HUES48 (cell line): ENCODE measurements at regions not wholly inside any gene's neighbourhood (a gene's known extent, or its start where the extent isn't known, plus 50 kb on each side); places are given as distances from the start of the nearest gene placed in this dataset.

ENCODE experiments used
- H3K27ac ChIP-seq: one replicate; pipeline ENCODE4 v1.7.0; 2013; ENCODE audit warnings: low read depth, low read length, inconsistent platforms
- H3K27me3 ChIP-seq: 2 replicates; pipeline ENCODE4 v1.6.1; 2013; ENCODE audit warnings: mild to moderate bottlenecking, low read length; ENCODE audit not compliant: control insufficient read depth, insufficient read depth
- H3K36me3 ChIP-seq: 2 replicates; pipeline ENCODE4 v1.6.1; 2013; ENCODE audit warnings: low read length; ENCODE audit not compliant: control insufficient read depth, insufficient read depth
- H3K4me1 ChIP-seq: 2 replicates; pipeline ENCODE4 v1.6.1; 2013; ENCODE audit warnings: mild to moderate bottlenecking, low read length; ENCODE audit not compliant: control insufficient read depth, insufficient read depth
- H3K4me3 ChIP-seq: 2 replicates; pipeline ENCODE4 v1.5.1; 2013; ENCODE audit warnings: mild to moderate bottlenecking, low read depth, low read length
- H3K9ac ChIP-seq: 2 replicates; pipeline ENCODE4 v1.6.1; 2013; ENCODE audit warnings: mild to moderate bottlenecking, low read depth, low read length, moderate library complexity
- H3K9me3 ChIP-seq: 2 replicates; pipeline ENCODE4 v1.6.1; 2013; ENCODE audit warnings: low read length; ENCODE audit not compliant: control insufficient read depth, insufficient read depth

DNA sequence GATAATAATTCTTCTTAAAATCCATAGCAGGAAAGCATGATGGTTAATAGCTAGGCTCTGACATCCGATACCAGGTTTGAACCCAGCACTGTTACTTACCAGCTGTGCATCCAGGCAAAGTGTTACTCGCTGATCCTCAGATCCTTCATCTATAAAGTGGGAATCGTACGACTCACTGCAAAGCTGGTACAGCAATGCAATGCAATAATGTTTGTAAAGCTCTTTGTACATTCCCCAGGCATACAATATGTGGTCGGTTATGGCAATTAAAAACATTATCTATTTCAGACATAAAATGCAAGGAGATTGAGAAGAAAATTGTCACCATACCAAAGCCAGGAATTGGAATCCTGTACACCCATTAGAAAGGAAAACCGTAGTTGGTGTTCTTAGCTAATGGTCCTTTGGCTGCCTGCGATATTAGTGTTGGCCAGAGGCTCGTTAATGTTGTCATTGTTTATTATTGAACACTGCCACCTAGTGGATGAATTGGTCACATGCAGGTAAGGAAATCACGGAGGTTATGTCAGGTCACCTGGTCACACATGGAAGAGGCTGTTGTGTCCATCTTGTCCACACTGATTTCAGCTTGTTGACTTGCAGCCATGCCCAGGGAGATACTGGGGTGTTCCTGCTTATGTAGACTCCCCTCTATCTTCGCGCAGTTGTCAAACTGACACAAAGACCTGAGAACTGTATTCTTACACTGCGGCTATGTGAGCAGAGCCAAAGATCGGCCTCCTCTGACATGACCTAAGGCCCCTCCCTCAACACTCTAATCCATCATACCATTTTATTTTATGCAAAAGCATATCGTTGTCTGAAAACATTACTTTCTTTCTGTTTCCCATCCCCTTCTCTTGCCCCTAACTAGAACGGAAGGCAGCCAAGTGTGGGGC, 87.5 kb upstream of the PPP2R2B start:
- no peak overlapping the region for H3K9ac ChIP-seq
- no peak overlapping the region for H3K27ac ChIP-seq
- no peaks in the 10 kb centered on the region for H3K27me3 ChIP-seq
- H3K36me3 ChIP-seq, result no peaks in the 10 kb centered on the region
- no peaks in the 10 kb centered on the region for H3K4me1 ChIP-seq
- no peaks in the 10 kb centered on the region for H3K9me3 ChIP-seq
- H3K4me3 ChIP-seq, result no peak overlapping the region

DNA sequence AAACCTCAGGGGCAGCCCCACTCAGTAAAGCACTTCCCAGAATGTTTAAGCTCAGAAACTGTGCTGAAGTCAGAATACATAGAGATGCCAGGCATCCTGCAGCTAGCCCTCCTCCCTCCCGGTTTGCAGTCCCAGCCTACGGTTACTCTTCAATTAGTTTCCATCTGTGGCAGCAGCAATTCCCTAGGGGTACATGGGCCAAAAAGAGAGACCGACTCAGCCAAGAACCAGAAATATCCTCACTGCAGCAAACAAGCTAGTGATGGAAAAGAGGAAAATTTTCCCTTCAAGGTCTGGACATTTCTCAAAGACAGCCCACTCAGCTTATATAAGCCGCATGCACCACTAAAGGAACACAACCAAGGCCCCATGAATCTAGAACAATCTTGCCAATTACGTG, 89.1 kb upstream of the PPP2R2B start:
- no peak overlapping the region for H3K4me3 ChIP-seq
- no peaks in the 10 kb centered on the region for H3K9me3 ChIP-seq
- H3K36me3 ChIP-seq, result no peaks in the 10 kb centered on the region
- no peaks in the 10 kb centered on the region for H3K4me1 ChIP-seq
- H3K27me3 ChIP-seq, result no peaks in the 10 kb centered on the region
- no peak overlapping the region for H3K27ac ChIP-seq
- no peak overlapping the region for H3K9ac ChIP-seq

DNA sequence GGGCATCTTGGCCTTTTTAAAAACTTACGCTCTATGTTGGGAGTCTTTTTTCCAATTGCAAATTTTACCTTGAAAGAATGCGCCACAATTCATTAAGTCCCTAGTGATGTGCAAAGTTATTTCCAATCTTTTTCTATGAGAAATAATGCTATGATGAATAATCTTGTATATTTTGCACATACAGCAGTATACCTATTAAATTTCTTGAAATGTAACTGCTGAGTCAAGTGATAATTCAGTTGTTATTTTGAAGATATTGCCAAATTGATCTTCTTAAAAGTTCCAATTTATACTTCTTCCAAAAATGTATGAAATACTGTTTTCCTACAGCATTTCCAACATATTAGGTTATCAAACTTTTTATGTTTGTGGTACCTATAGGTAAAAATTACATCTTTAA, 92.8 kb upstream of the PPP2R2B start:
- Histone ChIP-seq H3K9me3 (no peaks in the 10 kb centered on the region), H3K36me3 (no peaks in the 10 kb centered on the region), H3K4me3 (no peak overlapping the region), H3K9ac (no peak overlapping the region), H3K27ac (no peak overlapping the region), H3K27me3 (no peaks in the 10 kb centered on the region), H3K4me1 (no peaks in the 10 kb centered on the region)

DNA sequence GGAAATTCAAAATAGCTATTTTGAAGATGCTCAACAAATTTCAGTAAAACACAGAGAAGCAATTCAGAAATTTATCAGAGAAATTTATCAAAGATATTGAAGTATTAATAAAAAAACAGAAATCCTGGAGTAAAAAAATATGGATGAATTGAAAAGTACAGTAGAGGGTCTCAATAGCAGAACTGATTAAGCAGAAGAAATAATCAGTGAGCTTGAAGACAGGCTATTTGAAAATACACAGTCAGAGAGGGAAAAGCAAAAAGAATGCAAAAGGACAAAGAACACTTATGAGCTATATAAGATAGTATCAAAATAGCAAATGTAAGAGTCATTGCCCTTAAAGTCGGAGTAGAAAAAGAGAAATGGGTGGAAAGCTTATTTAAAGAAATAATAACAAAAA, 107.9 kb upstream of the PPP2R2B start:
- Histone ChIP-seq H3K9ac (no peak overlapping the region), H3K9me3 (no peaks in the 10 kb centered on the region), H3K4me3 (no peak overlapping the region), H3K36me3 (no peaks in the 10 kb centered on the region), H3K4me1 (no peaks in the 10 kb centered on the region), H3K27ac (no peak overlapping the region), H3K27me3 (no peaks in the 10 kb centered on the region)

DNA sequence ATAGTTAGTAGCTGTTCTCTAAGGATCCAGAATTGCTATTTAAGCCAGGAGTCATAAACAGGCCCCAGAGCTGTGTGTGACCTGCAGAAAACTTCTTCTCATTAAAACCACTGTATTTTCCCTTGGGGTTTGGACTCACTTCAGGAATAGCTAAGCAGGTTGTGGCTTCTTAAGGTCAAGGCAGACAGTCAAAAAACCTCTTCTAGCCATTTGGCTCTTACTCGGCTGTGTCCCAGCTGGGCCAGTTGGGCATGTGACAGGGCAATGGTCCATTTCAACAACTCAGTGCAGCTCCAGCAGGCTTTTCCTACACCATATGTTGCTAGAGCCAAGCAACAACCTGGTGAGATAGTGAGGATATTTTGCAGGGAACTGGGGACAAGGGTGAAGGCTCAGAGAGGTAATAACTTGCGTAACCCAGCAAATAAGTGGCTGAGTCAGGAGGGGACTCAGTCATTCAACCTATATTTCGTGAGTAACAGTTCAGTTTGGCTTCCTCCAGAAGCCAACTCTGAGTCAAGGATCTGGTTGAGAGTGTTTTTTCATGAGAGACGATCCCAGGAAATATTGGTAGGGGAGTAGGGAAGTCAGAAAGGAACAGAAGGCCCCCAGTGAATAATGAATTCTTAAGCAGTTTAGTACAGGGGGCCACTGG, 115.4 kb upstream of the PPP2R2B start:
- no peaks in the 10 kb centered on the region for H3K9me3 ChIP-seq
- no peak overlapping the region for H3K27ac ChIP-seq
- H3K27me3 ChIP-seq, result no peaks in the 10 kb centered on the region
- H3K36me3 ChIP-seq, result no peaks in the 10 kb centered on the region
- no peak overlapping the region for H3K4me3 ChIP-seq
- H3K4me1 ChIP-seq, result peaks cover 11% of the 10 kb centered on the region
- no peak overlapping the region for H3K9ac ChIP-seq

DNA sequence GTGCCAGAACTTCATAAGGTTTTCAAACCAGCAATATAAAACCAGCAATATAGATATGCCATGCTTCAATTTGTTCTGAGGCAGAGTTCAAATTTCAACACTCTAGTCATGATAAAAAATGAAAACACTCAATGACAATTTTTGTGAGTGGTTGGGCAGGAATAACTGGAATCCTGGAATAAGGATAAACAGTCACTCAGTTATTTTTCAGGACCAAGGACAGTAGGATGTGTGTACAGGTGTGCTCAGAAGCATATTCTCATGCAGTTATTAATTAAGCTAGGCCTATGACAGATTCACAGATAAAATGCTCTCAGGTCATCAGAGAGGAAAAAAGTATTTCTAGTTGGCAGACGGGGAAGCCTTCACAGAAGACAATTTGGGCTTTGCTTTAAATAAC, 117.3 kb upstream of the PPP2R2B start:
- Histone ChIP-seq H3K4me3 (no peak overlapping the region), H3K4me1 (peaks cover 11% of the 10 kb centered on the region), H3K27ac (no peak overlapping the region), H3K9me3 (no peaks in the 10 kb centered on the region), H3K9ac (no peak overlapping the region), H3K27me3 (no peaks in the 10 kb centered on the region), H3K36me3 (no peaks in the 10 kb centered on the region)

DNA sequence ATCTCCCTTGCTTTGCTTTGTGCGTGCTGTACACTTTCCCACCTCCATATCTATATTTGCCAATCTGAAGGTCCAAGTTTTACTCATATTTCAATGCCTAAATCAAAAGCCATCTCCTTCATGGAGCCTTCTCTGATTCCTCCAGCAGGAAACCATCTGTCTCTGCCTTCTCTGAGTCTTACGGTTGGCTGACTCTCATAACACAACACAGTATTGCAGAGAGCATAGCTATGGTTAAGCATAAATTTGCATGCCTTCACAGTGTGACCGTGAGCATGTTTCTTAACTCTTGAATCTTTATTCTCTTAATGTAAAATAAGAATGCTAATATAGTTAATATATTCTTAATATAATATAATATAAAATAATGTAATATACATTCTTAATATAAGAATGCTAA, 136.8 kb upstream of the PPP2R2B start:
- Histone ChIP-seq H3K4me3 (no peak overlapping the region), H3K27me3 (no peaks in the 10 kb centered on the region), H3K9ac (no peak overlapping the region), H3K27ac (no peak overlapping the region), H3K9me3 (no peaks in the 10 kb centered on the region), H3K36me3 (no peaks in the 10 kb centered on the region), H3K4me1 (no peaks in the 10 kb centered on the region; the same call in 1 of the 2 replicates)

DNA sequence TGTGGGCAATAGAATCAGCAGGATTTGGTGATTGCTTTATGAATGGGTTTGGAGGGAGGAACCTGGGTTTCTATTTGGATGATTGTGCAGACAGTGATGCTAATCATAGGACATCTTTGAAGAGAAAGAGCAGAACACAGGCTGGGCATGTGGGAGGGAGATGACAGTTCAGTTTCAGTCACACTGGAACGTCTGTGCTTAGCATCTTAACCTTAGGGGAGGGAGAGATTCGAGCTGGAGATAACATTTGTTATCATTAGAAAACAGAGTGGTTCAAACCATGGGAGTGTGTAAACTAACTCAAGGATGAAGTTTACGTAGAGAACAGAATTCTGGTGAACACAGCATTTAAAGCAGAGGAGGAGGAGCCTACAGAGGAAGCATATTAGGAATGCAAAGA, 138.6 kb upstream of the PPP2R2B start:
- no peak overlapping the region for H3K4me3 ChIP-seq
- H3K4me1 ChIP-seq, result no peaks in the 10 kb centered on the region; the same call in 1 of the 2 replicates
- H3K9me3 ChIP-seq, result no peaks in the 10 kb centered on the region
- H3K27me3 ChIP-seq, result no peaks in the 10 kb centered on the region
- H3K36me3 ChIP-seq, result no peaks in the 10 kb centered on the region
- H3K27ac ChIP-seq, result no peak overlapping the region
- no peak overlapping the region for H3K9ac ChIP-seq

DNA sequence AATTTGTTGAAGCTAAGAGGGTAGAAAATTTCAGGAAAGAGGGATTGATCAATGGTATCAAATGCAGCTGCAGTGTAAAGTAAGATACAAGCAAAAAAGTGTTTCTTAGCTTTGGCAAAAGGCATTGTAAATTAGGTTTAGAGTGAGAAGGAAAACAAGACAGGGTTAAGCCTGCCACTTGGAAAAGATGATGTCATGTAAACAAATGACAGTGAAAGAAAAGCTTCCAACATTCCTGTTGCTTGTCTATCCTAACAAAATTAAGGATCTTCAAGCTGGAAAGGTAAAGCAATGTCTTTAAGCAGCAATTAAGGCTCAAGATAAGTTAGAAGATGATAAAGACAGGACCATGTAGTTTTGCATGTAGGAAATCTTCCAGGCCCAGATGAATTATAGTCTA, 139.1 kb upstream of the PPP2R2B start:
- H3K27me3 ChIP-seq, result no peaks in the 10 kb centered on the region
- no peaks in the 10 kb centered on the region for H3K9me3 ChIP-seq
- no peaks in the 10 kb centered on the region for H3K36me3 ChIP-seq

DNA sequence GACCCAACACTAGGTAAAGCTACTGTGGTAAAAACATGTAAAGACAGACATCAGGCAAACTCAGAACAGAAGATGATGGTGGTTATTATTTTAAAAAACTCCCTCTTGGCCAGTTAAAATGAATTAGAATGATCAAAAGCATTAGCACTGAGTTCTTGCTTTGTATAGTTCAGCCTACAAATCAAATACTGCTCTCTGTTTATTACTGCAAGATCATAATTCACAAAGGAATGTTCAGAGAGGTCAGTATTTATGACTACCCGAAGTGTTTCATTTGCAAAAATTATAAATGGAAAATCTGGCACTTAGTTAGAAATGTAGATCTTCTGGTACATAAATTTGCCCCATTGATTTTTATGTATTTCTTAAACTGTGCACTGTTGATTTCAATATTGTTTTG, 140.3 kb upstream of the PPP2R2B start:
- no peaks in the 10 kb centered on the region for H3K27me3 ChIP-seq
- no peaks in the 10 kb centered on the region for H3K36me3 ChIP-seq
- no peak overlapping the region for H3K27ac ChIP-seq
- no peaks in the 10 kb centered on the region; the same call in 1 of the 2 replicates for H3K4me1 ChIP-seq
- no peak overlapping the region for H3K4me3 ChIP-seq
- H3K9me3 ChIP-seq, result no peaks in the 10 kb centered on the region
- no peak overlapping the region for H3K9ac ChIP-seq

More for the DNA sequence above, 139.1 kb upstream of the PPP2R2B start:
- Histone ChIP-seq H3K27ac (no peak overlapping the region), H3K4me1 (no peaks in the 10 kb centered on the region; the same call in 1 of the 2 replicates), H3K4me3 (no peak overlapping the region), H3K9ac (no peak overlapping the region)

DNA sequence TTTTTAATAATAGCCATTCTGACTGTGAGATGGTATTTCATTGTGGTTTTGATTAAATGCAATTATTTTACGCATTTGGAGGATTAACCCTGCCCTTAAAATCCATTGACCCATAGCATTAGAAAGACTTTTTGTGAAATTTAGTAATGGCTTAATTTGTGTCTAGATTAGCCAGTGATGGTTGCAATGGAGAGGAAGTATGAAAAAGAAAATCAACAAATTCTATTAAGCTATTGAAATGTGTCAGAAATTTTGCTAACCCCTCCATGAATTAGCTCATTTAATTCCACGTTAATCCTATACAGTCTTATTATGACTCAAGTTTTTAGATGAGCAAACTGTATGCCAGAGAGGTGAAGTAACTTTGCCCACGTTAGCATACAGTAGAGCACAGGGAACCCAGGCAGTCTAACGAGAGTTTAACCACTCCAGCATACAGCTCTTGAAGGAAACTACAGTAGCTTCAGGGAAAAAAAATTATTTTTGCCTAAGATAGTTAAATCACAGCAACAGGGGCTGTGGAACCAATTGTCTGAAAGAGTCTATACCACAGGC, 158.2 kb upstream of the PPP2R2B start:
- Histone ChIP-seq H3K4me1 (no peaks in the 10 kb centered on the region), H3K9ac (no peak overlapping the region), H3K9me3 (no peaks in the 10 kb centered on the region), H3K27me3 (no peaks in the 10 kb centered on the region), H3K4me3 (no peak overlapping the region), H3K27ac (no peak overlapping the region), H3K36me3 (no peaks in the 10 kb centered on the region)
